ENCODE measurements at regions not wholly inside any gene's neighbourhood (a gene's known extent, or its start where the extent isn't known, plus 50 kb on each side); places are given as distances from the start of the nearest gene placed in this dataset.
"Not testable (repeated sequence)": the region's sequence is repeated elsewhere in the genome, so short reads cannot be mapped to it uniquely, and the experiment has no call there.

DNA sequence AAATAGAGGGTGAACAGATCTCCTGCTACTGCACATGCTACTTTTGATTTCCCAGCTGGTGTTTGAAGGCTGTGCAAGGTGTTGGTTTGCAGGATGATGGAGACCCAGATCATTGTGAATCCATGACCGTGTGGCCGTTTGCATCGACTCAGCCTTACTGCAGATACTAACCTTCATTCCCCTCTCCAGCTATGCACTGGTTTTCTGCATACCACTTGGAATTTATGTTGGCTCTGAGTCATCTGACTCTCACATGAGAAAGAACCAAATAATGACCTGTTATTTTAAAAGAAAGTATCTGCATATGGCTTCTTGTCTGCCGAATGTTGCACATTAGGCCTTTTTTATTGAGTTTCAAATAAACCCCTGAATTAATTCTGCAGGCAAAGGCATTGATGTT, 144.9 kb upstream of the PRKX start:
- H3K9ac ChIP-seq; DNase-seq; H3K4me3 ChIP-seq (ENCODE audit: low read depth in 2 of 2, low read length in 1 of 2); CTCF ChIA-PET; H3K4me2 ChIP-seq; H3K36me3 ChIP-seq (replicated peaks in 1 of 2; ENCODE audit: control insufficient read depth in 1 of 2, insufficient read depth in 2 of 2, low read length in 1 of 2); H3K9me2 ChIP-seq; H2AFZ ChIP-seq (ENCODE audit: low read depth); H3K4me1 ChIP-seq (ENCODE audit: control insufficient read depth in 1 of 2, insufficient read depth in 2 of 2, low read depth in 1 of 2, low read length in 1 of 2); H3K27me3 ChIP-seq (ENCODE audit: insufficient read depth); H3K27ac ChIP-seq (ENCODE audit: low read depth in 2 of 2, low read length in 1 of 2); H3K79me2 ChIP-seq (ENCODE audit: insufficient read depth); H3K9me3 ChIP-seq; POLR2A ChIA-PET; H3F3A ChIP-seq (replicated peaks; ENCODE audit: insufficient read depth); H4K20me1 ChIP-seq (ENCODE audit: insufficient read depth): not testable (repeated sequence)
- WGBS (ENCODE audit: low lambda C conversion rate), result no CpG with 5 or more reads among the region's 4 CpGs

DNA sequence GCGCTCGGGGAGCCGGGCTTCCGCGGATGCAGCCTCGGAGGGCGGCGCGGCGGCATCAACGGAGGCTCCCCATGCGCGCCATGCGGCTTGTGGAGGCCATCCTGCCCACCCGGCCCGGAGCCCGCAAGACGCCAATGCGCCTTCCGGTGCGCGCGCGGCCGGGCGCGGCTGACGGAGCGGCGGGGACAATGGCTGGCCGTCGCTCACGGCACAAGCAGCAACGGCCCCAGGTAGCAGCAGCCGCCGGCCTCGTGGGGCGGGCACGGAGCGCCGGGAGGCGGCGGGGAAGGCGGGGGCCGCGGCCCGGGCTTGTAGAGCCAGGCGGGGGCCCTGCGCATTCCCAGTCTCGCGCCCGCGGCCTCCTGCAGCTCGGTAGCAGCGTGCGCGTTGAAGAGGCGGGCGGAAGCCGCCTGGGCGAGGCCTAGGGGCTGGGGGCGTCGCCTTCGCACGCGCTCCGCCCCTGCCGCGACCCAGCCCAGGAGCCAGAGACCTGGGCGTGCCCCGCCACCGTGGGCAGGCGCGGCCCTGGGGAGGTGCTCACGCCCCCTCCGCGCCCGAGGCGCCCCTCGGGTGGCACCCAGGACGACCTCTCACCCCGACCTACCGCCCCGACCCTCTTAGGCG, 130.2 kb upstream of the PRKX start:
- H3K9me3 ChIP-seq; H3K79me2 ChIP-seq (ENCODE audit: insufficient read depth); H3K9ac ChIP-seq; H2AFZ ChIP-seq (ENCODE audit: low read depth); POLR2A ChIA-PET; H3K4me2 ChIP-seq; H3F3A ChIP-seq (replicated peaks; ENCODE audit: insufficient read depth); H3K27ac ChIP-seq (ENCODE audit: low read depth in 2 of 2, low read length in 1 of 2); H3K27me3 ChIP-seq (ENCODE audit: insufficient read depth); H3K9me2 ChIP-seq; DNase-seq; CTCF ChIA-PET; H3K36me3 ChIP-seq (replicated peaks in 1 of 2; ENCODE audit: control insufficient read depth in 1 of 2, insufficient read depth in 2 of 2, low read length in 1 of 2); H4K20me1 ChIP-seq (ENCODE audit: insufficient read depth); H3K4me1 ChIP-seq (ENCODE audit: control insufficient read depth in 1 of 2, insufficient read depth in 2 of 2, low read depth in 1 of 2, low read length in 1 of 2): not testable (repeated sequence)
- peak overlapping the region in 1 of 2 experiments; percentile 46; a peak in 2 of 4 replicates for H3K4me3 ChIP-seq (ENCODE audit: low read depth in 2 of 2, low read length in 1 of 2)
- no CpG with 5 or more reads among the region's 85 CpGs for WGBS (ENCODE audit: low lambda C conversion rate)

DNA sequence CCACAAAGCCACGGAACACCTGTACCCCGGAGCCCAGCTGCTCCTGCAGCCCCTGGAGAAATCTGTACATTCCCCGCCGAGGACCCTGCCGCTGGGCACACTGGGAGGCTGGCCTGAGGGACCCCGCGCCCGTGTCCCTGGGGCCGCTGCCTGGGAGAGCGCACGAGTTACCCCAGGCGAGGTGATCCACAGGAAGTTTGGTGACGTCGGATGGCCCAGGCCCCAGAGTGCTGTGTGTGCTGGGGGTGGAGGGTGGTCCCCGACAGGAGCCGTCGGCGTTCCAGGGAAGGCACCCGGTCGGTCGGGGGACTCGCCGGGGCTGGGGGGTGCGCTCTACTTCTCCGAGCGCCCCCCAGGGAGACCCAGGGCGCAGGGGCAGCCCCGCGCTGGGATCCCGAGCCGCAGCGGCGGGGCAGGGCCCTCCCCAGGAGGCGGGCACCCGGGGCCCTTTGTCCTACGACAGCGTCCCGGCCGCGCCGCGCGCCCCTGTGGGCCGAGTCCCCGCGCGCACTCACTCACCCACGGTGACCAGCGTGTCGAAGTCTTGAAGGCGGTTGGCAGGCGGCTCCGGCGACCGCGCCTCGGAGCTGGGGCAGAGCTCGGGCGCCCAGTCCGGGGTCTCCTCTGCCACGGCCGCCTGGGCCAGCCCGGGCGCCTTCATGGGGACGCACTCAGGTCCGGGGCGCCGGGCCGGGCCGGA, 129.5 kb upstream of the PRKX start:
- H3K79me2 ChIP-seq (ENCODE audit: insufficient read depth); H4K20me1 ChIP-seq (ENCODE audit: insufficient read depth); H3K4me2 ChIP-seq; H3F3A ChIP-seq (replicated peaks; ENCODE audit: insufficient read depth); POLR2A ChIA-PET; H3K27me3 ChIP-seq (ENCODE audit: insufficient read depth); H3K27ac ChIP-seq (ENCODE audit: low read depth in 2 of 2, low read length in 1 of 2); CTCF ChIA-PET; DNase-seq; H3K9ac ChIP-seq; H2AFZ ChIP-seq (ENCODE audit: low read depth); H3K36me3 ChIP-seq (replicated peaks in 1 of 2; ENCODE audit: control insufficient read depth in 1 of 2, insufficient read depth in 2 of 2, low read length in 1 of 2); H3K9me2 ChIP-seq; H3K9me3 ChIP-seq; H3K4me1 ChIP-seq (ENCODE audit: control insufficient read depth in 1 of 2, insufficient read depth in 2 of 2, low read depth in 1 of 2, low read length in 1 of 2): not testable (repeated sequence)
- no CpG with 5 or more reads among the region's 70 CpGs for WGBS (ENCODE audit: low lambda C conversion rate)
- peak overlapping the region; percentile 43 to 46 for H3K4me3 ChIP-seq (ENCODE audit: low read depth in 2 of 2, low read length in 1 of 2)

- H3K4me2 ChIP-seq; CTCF ChIA-PET; DNase-seq; H3K36me3 ChIP-seq (replicated peaks in 1 of 2; ENCODE audit: control insufficient read depth in 1 of 2, insufficient read depth in 2 of 2, low read length in 1 of 2); H3K27ac ChIP-seq (ENCODE audit: low read depth in 2 of 2, low read length in 1 of 2); H3K9ac ChIP-seq; H3K79me2 ChIP-seq (ENCODE audit: insufficient read depth); H3K9me3 ChIP-seq; H3K4me1 ChIP-seq (ENCODE audit: control insufficient read depth in 1 of 2, insufficient read depth in 2 of 2, low read depth in 1 of 2, low read length in 1 of 2); H3K27me3 ChIP-seq (ENCODE audit: insufficient read depth); H4K20me1 ChIP-seq (ENCODE audit: insufficient read depth); H2AFZ ChIP-seq (ENCODE audit: low read depth); H3K9me2 ChIP-seq; POLR2A ChIA-PET; H3F3A ChIP-seq (replicated peaks; ENCODE audit: insufficient read depth); H3K4me3 ChIP-seq (ENCODE audit: low read depth in 2 of 2, low read length in 1 of 2): not testable (repeated sequence)
- WGBS (ENCODE audit: low lambda C conversion rate), result 99% methylated on average over 12 of the region's 24 CpGs
Observed at GRCh38 chrX:3838754-3839153, 125.3 kb upstream of the PRKX start.

DNA sequence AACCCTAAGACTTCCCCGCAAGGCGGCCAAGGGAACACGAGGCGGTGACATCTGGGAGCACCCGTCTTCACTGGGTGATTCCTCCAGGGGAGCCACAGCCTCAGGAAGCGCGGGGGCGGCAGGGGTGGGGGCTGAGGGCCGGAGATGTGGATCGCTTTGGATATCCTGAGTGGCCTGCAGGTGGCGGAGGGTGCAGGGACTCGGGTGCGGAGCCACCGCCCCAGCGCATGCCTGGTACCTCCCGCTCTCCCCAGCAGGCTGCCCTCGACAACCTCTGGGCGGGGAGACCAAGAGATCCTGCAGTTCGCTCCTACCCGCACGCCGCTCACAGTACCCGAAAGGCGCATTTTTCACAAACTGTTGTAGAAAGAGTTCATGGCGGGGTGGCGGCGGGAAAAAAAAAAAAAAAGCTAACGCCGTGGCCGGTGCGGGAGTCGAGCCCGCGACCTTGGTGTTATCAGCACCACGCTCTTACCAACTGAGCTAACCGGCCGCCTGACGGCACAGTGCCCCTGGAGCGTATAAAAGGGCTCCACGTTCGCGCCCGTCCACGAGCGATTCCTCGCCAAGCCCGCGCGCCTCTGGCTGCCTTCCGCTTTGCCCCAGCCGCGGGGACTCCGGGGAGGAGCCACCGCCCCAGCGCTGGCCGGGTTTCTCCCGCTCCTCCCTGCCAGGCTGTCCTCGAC, 124.7 kb upstream of the PRKX start:
- H3K79me2 ChIP-seq (ENCODE audit: insufficient read depth); H3F3A ChIP-seq (replicated peaks; ENCODE audit: insufficient read depth); H3K4me2 ChIP-seq; H3K9ac ChIP-seq; H2AFZ ChIP-seq (ENCODE audit: low read depth); H4K20me1 ChIP-seq (ENCODE audit: insufficient read depth); H3K9me3 ChIP-seq; CTCF ChIA-PET; H3K4me1 ChIP-seq (ENCODE audit: control insufficient read depth in 1 of 2, insufficient read depth in 2 of 2, low read depth in 1 of 2, low read length in 1 of 2); DNase-seq; POLR2A ChIA-PET; H3K36me3 ChIP-seq (replicated peaks in 1 of 2; ENCODE audit: control insufficient read depth in 1 of 2, insufficient read depth in 2 of 2, low read length in 1 of 2); H3K27ac ChIP-seq (ENCODE audit: low read depth in 2 of 2, low read length in 1 of 2); H3K9me2 ChIP-seq; H3K27me3 ChIP-seq (ENCODE audit: insufficient read depth); H3K4me3 ChIP-seq (ENCODE audit: low read depth in 2 of 2, low read length in 1 of 2): not testable (repeated sequence)
- 96% methylated on average over 32 of the region's 58 CpGs for whole genome bisulfite sequencing (ENCODE audit: low lambda C conversion rate)

GRCh38 chrX:3837211-3837610, 123.8 kb upstream of the PRKX start:
- H3K4me1 ChIP-seq (ENCODE audit: control insufficient read depth in 1 of 2, insufficient read depth in 2 of 2, low read depth in 1 of 2, low read length in 1 of 2); H3K9ac ChIP-seq; POLR2A ChIA-PET; H3K27ac ChIP-seq (ENCODE audit: low read depth in 2 of 2, low read length in 1 of 2); H3K4me3 ChIP-seq (ENCODE audit: low read depth in 2 of 2, low read length in 1 of 2); H4K20me1 ChIP-seq (ENCODE audit: insufficient read depth); DNase-seq; H3K9me3 ChIP-seq; CTCF ChIA-PET; H3K4me2 ChIP-seq; H3K9me2 ChIP-seq; H2AFZ ChIP-seq (ENCODE audit: low read depth); H3K27me3 ChIP-seq (ENCODE audit: insufficient read depth); H3F3A ChIP-seq (replicated peaks; ENCODE audit: insufficient read depth); H3K79me2 ChIP-seq (ENCODE audit: insufficient read depth); H3K36me3 ChIP-seq (replicated peaks in 1 of 2; ENCODE audit: control insufficient read depth in 1 of 2, insufficient read depth in 2 of 2, low read length in 1 of 2): not testable (repeated sequence)
- WGBS (ENCODE audit: low lambda C conversion rate), result 100% methylated on average over 1 of the region's 13 CpGs

Data from SK-N-SH (cell line).